Left renal cortex interstitium (tissue), 4 donors: ENCODE measurements at regions not wholly inside any gene's neighbourhood (a gene's known extent, or its start where the extent isn't known, plus 50 kb on each side); places are given as distances from the start of the nearest gene placed in this dataset.
"Not testable (repeated sequence)": the region's sequence is repeated elsewhere in the genome, so short reads cannot be mapped to it uniquely, and the experiment has no call there.

ENCODE experiments used
- DNase-seq, 4 donors: peaks; one replicate each; pipeline ENCODE4 v3.0.0-alpha.2; 2013; ENCODE audit warnings: low read depth in 4 of 4, low spot score in 2 of 4, missing footprints in 1 of 4

- DNase-seq, result no peak
Measured at GRCh38 chr2:208673631-208674030, 267.0 kb downstream of the PTH2R start.

DNA sequence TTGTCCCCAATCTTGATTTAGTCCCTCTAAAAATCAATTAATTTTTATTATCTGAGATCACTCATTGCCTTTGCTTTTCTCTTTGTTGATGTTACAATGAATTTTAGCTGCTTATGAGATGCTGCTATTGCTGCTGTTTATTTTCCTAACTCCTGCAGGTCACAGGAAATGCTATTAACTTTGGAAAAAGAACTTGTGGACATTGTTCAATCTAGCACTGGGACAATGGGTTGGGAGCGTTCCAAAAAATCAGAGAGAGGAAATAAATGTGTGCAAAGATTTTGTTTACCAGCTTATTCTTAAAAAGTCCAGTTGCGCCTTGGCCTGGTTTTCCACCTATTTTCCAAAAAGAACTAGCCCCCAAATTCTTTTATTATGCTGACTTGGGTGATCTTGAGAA lies 268.3 kb downstream of the PTH2R start:
- DNase-seq, result no peak

DNA sequence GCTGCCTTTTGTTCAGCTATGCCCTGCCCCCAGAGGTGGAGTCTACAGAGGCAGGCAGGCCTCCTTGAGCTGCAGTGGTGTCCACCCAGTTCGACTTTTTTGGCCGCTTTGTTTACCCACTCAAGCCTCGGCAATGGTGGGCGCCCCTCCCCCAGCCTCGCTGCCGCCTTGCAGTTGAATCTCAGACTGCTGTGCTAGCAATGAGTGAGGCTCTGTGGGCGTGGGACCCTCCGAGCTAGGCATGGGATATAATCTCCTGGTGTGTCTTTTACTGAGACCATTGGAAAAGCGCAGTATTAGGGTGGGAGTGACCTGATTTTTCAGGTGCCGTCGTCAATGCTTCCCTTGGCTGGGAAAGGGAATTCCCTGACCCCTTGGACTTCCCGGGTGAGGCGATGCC lies 279.3 kb downstream of the PTH2R start:
- not testable (repeated sequence) for DNase-seq

DNA sequence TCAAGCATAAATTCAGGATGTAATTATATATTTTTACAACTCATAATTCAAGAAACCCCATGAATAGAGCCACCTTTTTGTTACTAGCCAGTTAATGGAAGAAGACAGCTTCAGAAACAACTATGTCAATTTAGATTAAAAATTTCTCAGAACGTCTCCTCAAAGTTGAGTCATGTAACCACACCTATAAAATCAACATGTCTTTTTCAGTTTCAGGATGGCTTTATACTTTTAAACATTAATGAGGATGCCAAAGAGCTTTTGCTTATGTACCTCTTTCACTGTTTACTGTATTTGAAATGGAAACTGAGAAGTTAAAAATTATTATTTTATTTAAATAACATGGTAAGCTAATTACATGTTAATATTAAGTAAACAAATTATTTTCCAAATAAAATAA lies 280.1 kb downstream of the PTH2R start:
- DNase-seq, result no peak

GRCh38 chr2:208687720-208688119 lies 281.1 kb downstream of the PTH2R start:
- DNase-seq, result not testable (repeated sequence)

GRCh38 chr2:208698114-208698513 lies 291.5 kb downstream of the PTH2R start:
- DNase-seq, result no peak

GRCh38 chr2:208708486-208708885 lies 301.9 kb downstream of the PTH2R start:
- no peak for DNase-seq

GRCh38 chr2:208711598-208711997 lies 305.0 kb downstream of the PTH2R start:
- no peak for DNase-seq

DNA sequence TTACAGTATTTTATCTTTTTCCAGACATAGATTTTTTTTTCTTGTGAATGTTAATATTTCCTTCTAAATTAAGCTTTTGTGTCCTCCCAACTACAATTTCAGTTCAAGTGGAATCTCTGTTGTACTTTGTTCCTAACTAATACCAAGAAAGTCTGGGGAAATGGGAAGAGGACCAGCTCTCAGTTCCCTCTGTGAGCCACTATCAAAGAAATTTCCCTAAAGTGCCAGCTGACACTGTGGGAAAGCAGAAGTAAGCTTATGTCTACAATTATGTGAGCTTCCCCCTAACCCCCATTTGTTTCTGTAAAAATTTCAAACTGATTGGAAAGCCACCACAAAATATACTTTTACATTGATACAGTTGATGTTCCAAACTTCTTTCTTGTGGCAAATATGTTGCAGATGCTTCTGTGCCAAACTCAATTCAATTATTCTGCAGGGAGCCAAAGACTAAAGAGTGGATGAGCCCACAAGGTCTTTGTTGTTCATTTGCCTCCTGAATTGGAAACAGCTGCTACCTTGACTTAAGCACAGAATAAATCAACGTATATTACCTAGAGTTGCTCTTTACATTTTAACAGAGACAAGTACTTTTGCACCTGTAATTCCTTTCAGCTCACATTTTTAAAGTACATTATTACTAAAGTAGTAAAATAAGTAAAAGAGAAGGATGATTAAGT lies 306.6 kb downstream of the PTH2R start:
- DNase-seq, result no peak

DNA sequence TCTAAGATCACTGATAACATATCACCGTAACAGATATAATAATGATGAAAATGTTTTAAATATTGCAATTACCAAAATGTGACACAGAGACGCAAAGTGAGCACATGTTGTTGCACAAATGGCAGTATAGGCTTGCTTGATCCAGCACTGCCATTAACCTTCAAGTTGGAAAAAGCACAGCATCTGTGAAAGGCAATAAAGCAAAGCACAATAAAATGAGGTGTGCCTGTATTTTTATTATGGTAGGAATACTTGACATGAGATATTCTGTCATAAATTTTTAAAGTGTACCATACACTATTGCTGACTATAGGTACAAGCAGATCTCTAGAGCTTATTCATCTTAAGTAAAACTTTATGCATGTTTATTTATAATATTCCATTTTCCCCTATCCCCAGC lies 312.2 kb downstream of the PTH2R start:
- DNase-seq, result no peak

DNA sequence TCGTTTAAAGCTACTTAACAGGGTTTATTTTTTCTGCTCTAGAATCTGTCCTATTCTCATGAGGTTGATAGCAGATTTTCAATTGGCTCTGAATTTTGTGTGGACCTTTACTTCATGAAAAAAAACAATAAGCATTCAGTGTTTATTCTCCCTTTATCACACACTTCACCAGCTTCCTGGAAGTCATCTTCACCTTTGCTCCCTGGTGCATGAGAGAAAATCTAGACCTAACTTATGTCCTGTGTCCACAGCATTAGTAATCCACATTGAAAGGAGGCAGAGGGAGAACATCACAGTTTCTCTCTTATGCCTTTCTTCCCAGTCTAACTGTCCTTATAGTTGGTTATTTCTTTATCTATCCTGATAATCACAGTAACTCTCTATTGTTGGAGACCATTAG lies 316.1 kb downstream of the PTH2R start:
- no peak for DNase-seq

- no peak for DNase-seq
Measured at GRCh38 chr2:208725280-208725679, 318.7 kb downstream of the PTH2R start.

GRCh38 chr2:208726242-208726641 lies 319.6 kb downstream of the PTH2R start:
- DNase-seq, result no peak

- not testable (repeated sequence) for DNase-seq
Measured at GRCh38 chr2:208751663-208752415, 345.2 kb downstream of the PTH2R start.

DNA sequence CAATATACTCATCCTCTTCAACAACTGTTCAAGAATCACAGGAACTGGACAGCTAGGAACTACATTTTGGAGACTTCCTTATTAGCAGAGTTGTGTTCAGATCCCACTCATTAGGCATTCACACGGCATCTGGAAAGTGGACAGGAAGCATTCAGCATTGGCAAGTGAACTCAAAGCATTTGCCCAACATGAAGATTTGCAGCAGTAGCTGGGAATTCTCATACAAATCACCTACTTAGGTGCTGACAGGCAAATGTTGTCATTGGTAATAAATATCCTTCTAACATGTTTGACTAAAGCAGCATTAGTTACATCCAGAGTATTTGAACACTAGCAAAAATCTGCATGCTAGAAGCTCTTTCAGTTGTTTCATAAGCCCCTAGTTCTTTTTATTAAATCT lies 350.8 kb downstream of the PTH2R start:
- no peak for DNase-seq

DNA sequence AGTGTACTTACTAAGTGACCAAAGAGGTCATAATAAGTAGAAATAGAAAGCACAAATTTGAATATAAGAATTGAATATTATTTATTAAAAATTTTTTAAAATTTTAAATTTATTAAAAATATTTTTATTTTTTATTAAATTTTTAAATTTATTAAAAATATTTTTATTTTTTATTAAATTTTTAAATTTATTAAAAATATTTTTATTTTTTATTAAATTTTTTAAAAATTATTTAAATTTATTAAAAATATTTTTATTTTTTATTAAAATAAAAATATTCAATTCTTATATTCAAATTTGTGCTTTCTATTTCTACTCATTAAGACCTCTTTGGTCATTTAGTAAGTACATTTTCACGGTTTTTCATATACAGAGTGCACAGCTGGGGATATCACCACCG lies 366.5 kb downstream of the PTH2R start:
- not testable (repeated sequence) for DNase-seq

GRCh38 chr2:208781166-208781565 lies 374.6 kb downstream of the PTH2R start:
- DNase-seq, result no peak

GRCh38 chr2:208782097-208782496 lies 375.5 kb downstream of the PTH2R start:
- DNase-seq, result no peak

GRCh38 chr2:208783184-208783583 lies 376.6 kb downstream of the PTH2R start:
- no peak for DNase-seq

- not testable (repeated sequence) for DNase-seq
Measured at GRCh38 chr2:208784774-208785173, 378.2 kb downstream of the PTH2R start.

GRCh38 chr2:208791257-208791656 lies 384.7 kb downstream of the PTH2R start:
- DNase-seq, result no peak

- no peak for DNase-seq
Measured at GRCh38 chr2:208792766-208793165, 386.2 kb downstream of the PTH2R start.
